Body of pancreas (tissue), 4 donors: ENCODE measurements at regions not wholly inside any gene's neighbourhood (a gene's known extent, or its start where the extent isn't known, plus 50 kb on each side); places are given as distances from the start of the nearest gene placed in this dataset.

Experiments
- CTCF ChIP-seq, 7 experiments: fragments of 450-650 bp in 4 of 7; fragments of 200-600 bp in 3 of 7; sonication (generic) in 3 of 7; IDR thresholded peaks; one replicate each; pipeline ENCODE4 v1.5.1; 2016 to 2019; ENCODE audit warnings: antibody characterized with exemption in 7 of 7
- POLR2A ChIP-seq, 3 donors: fragments of 450-650 bp; IDR thresholded peaks; one replicate each; pipeline ENCODE4 v1.6.1; 2016; ENCODE audit warnings: antibody characterized with exemption in 3 of 3, mild to moderate bottlenecking in 2 of 3

- TF ChIP-seq CTCF (IDR thresholded peaks at IDR 0.05) (no peak), POLR2A (IDR thresholded peaks at IDR 0.05) (no peak)
Measured at GRCh38 chr20:10761232-10761631, 87.4 kb upstream of the JAG1 start.
